Activated CD4-positive, CD25-positive, alpha-beta regulatory T cell (primary cell): ENCODE measurements at regions not wholly inside any gene's neighbourhood (a gene's known extent, or its start where the extent isn't known, plus 50 kb on each side); places are given as distances from the start of the nearest gene placed in this dataset.

Source experiments
- DNase-seq, 4 experiments: peaks; one replicate each; lab custom pipeline; 2025; lab: John Stamatoyannopoulos, UW

- DNase-seq: no peak
Measured at GRCh38 chr9:120117081-120117480, 462.9 kb downstream of the CDK5RAP2 start.

- DNase-seq: no peak
Measured at GRCh38 chr9:120110520-120110919, 469.4 kb downstream of the CDK5RAP2 start.

GRCh38 chr9:120109242-120109641 is 470.7 kb downstream of the CDK5RAP2 start:
- no peak for DNase-seq

- DNase-seq: no peak
Measured at GRCh38 chr9:120107138-120107537, 472.8 kb downstream of the CDK5RAP2 start.

- DNase-seq: no peak
Measured at GRCh38 chr9:120104771-120105170, 475.2 kb downstream of the CDK5RAP2 start.

- DNase-seq: no peak
Measured at GRCh38 chr9:120100595-120100994, 479.4 kb downstream of the CDK5RAP2 start.

GRCh38 chr9:120099065-120099464 is 480.9 kb downstream of the CDK5RAP2 start:
- DNase-seq: no peak

- no peak for DNase-seq
Measured at GRCh38 chr9:120098584-120098983, 481.4 kb downstream of the CDK5RAP2 start.

GRCh38 chr9:120091206-120091605 is 488.8 kb downstream of the CDK5RAP2 start:
- DNase-seq: no peak

- DNase-seq: no peak
Measured at GRCh38 chr9:120080849-120081248, 499.1 kb downstream of the CDK5RAP2 start.

- no peak for DNase-seq
Measured at GRCh38 chr9:120078112-120078511, 501.9 kb downstream of the CDK5RAP2 start.

GRCh38 chr9:120071760-120072159 is 508.2 kb downstream of the CDK5RAP2 start:
- no peak for DNase-seq

GRCh38 chr9:120066315-120066714 is 513.7 kb downstream of the CDK5RAP2 start:
- DNase-seq: no peak

- no peak for DNase-seq
Measured at GRCh38 chr9:120065151-120065550, 514.8 kb downstream of the CDK5RAP2 start.

GRCh38 chr9:120045011-120045410 is 535.0 kb downstream of the CDK5RAP2 start:
- no peak for DNase-seq

GRCh38 chr9:120043448-120043847 is 536.5 kb downstream of the CDK5RAP2 start:
- DNase-seq: no peak

GRCh38 chr9:120040896-120041295 is 539.1 kb downstream of the CDK5RAP2 start:
- DNase-seq: no peak

- DNase-seq: no peak
Measured at GRCh38 chr9:120038342-120038741, 541.6 kb downstream of the CDK5RAP2 start.

GRCh38 chr9:120032639-120033038 is 547.3 kb downstream of the CDK5RAP2 start:
- DNase-seq: no peak

GRCh38 chr9:120030847-120031246 is 549.1 kb downstream of the CDK5RAP2 start:
- DNase-seq: no peak

GRCh38 chr9:120018550-120018949 is 561.4 kb downstream of the CDK5RAP2 start:
- no peak for DNase-seq

- no peak for DNase-seq
Measured at GRCh38 chr9:120018037-120018436, 561.9 kb downstream of the CDK5RAP2 start.

GRCh38 chr9:120016231-120016630 is 563.7 kb downstream of the CDK5RAP2 start:
- no peak for DNase-seq

GRCh38 chr9:120014796-120015195 is 565.2 kb downstream of the CDK5RAP2 start:
- no peak for DNase-seq

GRCh38 chr9:120009856-120010255 is 570.1 kb downstream of the CDK5RAP2 start:
- no peak for DNase-seq
